HK-2 (cell line): ENCODE measurements at regions not wholly inside any gene's neighbourhood (a gene's known extent, or its start where the extent isn't known, plus 50 kb on each side); places are given as distances from the start of the nearest gene placed in this dataset.

ENCODE experiments used
- DNase-seq: peaks from one replicate; pipeline ENCODE4 v3.0.0-alpha.2; 2018; ENCODE audit not compliant: unreplicated experiment

DNA sequence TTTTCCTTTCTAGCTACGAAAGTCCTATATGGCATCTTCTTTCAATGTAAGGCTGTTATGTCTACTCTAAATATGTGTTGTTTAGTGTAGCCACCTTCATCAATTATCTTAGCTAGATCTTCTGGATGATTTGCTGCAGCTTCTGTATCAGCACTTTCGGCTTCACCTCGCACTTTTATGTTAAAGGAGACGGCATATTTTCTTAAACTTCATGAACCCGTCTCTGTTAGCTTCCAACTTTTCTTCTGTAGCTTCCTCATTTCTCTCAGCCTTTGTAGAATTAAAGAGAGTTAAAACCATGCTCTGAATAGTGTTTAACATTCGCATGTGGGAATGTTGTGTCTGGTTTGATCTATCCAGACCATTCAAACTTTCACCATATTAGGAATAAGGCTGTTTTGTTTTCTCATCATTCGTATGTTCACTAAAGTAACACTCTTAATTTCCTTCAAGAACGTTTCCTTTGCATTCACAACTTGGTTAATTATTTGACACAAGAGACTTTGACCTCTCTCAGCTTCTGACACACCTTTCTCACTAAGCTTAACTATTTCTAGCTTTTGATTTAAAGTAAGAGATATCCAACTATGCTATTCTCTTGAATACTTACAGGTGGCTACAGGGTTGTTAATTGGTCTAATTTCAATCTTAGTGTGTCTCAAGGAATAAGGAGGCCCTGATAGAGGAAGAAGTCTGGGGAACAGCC lies 476.8 kb downstream of the GABRG1 start:
- DNase-seq: no peak

DNA sequence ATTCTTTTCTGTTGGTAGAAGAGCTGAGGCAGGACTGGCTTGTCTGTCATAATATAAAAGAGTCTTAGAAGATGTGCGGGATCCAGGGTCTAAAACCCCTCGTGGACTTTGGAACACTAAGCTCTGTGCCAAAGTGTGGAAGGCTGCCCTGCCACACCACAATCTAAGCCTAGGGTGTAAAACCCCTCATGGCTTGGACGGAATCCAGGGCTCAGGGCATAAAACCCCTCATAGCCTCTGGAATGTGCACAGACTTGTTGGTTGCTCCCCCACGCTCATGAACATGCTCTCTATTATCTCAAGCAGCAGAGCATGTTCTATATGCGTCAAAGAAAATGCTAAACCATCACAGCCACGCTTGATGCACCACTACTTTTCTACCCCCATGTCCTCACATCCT lies 483.6 kb downstream of the GABRG1 start:
- DNase-seq: no peak

DNA sequence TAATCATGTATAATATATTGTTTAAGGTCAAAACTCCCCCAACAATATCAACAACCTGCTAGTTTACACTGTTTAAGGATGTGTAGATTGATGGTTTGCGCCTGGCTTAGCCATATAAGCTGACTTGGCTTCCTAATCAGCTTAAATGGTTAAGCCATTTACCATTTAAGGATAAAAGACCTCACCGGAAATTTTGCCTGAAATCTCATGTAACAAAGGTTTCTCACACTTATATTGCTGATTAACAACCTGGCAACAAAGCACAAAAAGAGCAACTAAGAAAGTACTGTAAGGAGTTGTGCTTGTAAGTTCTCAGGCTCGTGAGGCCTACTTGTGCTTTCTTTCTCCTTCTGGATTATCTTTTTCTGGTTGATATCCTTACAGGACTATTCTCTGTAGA lies 485.2 kb downstream of the GABRG1 start:
- no peak for DNase-seq

DNA sequence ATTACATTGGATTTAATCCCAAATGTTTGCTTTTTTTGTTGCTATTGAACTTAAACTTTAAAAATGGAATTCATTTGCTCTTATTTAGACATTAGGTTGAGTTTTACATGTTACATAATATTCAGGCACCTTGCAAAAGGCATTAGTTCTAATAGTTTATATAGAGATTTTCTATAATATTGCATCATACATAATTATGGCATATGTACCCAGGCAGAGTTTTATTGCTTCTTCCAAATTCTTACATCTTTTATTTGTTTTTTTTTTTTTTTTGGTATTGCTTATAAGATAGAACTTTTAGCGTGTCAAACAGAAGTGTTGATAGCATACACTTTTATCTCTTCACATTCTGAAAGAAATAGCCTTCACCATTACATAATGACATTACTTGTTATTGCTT lies 487.7 kb downstream of the GABRG1 start:
- DNase-seq: no peak

DNA sequence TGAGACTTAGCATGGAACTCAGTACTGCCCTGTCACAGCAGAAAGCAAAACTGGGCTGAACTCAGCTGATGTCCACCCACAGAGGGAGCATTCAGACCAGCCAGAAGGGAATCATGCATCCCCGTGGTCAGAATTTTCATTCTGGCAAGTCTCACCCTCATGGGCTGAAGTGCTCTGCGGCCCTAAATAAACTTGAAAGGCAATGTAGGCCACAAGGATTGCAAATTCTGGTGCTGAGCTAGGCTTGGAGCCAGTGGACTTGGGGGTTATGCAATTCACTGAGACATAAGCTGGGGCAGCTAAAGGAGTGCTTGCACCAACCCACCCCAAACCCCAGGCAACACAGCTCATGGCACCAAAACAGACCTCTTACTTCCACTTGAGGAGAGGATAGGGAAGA lies 494.1 kb downstream of the GABRG1 start:
- DNase-seq: no peak

DNA sequence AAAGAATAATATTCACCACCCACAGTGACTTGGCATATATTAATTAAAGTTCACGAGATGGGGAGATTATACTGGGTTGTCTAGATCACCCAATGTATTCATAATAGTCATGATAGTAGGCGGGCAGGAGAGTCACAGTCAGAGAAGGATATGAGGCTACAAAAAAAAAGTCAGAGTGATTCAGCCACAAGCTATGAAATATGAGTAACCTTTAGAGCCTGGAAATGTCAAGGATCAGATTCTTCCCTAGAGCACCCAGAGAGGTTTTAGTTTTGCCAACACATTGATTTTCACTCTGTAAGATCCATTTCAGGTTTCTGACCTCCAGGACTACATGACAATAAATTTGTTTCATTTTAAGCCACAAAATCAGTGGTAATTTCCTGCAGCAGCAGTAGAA lies 501.9 kb downstream of the GABRG1 start:
- DNase-seq: peak; percentile 3

DNA sequence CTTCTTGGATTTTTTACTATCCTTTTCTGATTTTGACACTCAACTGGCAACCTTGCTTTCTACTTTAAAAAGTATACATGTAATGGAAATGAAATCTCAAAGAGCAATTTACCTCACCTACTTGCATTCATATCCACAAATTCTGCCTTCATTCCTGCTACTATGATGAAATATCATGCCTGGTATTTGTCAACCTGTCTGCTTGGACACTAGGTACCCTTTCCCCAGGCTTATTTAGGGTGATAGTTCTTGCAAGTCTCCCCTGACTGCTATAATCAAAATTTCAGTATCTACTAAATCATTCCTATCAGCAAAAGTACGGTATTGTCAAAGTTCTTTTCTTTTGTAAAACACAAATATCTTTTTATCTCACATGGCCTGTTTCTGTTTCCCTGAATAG lies 503.0 kb downstream of the GABRG1 start:
- DNase-seq: no peak

DNA sequence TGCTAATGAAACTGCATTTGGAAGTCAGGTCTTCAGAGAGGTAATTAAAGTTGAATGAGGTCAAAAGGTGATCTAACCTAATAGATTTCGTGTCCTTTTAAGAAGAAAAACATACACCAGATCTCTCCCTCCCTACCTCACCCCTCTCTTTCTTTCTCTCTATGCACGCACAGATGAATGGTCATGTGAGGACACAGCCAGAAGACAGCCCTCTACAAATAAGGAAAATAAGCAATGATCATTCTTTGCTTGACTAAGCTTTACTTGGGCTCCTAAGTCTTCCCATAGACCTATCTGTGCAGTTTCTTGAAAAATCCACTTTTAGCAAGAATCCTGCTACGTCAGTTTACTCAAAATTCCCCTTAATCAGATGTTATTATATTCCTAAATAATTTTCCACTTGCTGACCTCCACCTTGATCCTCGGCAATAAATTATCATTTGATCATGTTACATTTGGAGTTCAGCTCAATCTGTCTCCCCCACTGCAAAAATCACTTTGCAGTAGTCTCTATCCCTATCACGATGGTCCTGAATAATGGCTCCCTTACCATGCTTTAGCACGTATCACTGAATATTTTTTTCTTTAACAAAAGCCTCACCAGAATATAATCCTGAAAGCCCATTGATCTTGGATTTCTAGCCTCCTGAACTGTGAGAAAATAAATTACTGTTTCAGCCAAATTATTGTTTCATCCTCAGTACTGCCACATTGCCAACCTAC lies 527.3 kb downstream of the GABRG1 start:
- no peak for DNase-seq

DNA sequence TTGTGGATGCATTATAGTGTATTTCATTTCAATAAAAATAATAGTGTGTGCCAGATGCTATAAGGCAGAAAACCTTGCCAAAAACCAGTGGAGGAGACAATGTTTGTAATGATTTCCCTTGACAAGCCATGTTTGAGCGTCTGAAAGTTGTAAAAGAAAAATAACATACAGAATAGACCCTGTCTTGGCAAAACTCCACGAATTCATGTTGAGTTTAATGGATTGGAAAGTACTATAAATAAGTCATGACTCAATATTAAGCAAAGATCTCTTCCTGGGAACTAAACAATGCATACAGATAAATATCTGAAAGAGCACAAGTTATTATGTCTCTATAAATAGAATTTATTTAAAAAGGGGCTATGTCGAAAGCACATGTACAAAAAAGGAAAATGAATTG lies 543.5 kb downstream of the GABRG1 start:
- no peak for DNase-seq

DNA sequence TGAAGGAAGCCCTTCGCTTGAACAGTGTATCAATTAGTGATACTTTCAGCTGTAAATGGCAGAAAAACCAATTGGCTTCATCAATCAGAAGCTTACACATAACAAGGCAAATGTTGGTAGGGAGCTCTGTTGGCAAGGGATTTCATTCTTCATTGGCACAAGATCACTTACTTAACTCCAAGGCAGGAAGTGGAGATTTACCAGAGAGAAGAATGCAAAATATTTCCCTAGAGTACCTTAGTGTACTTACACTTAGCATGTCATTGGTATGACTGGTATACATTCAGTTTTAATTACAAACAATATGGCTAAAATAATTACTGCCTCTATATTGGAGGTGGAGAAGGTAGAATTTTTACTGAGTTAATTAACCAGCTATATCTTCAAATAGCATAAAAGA lies 545.0 kb downstream of the GABRG1 start:
- no peak for DNase-seq

DNA sequence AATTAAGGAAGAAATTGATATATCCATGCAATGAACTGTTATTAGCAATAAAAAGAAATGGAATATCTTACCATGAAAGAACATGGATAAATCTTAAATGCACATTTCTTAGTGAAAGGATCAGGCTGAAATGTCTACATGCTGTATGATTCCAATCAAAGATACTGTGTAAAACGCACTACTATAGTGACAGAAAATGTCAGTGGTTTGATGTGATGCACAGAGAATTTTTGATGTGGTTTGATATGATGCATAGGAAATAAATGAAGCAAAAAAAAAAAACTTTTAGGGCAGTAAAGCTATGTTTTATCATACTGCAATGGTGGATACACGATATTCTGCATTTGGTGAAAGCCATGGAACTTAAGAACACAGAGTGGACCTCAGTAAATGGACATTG lies 547.6 kb downstream of the GABRG1 start:
- no peak for DNase-seq

DNA sequence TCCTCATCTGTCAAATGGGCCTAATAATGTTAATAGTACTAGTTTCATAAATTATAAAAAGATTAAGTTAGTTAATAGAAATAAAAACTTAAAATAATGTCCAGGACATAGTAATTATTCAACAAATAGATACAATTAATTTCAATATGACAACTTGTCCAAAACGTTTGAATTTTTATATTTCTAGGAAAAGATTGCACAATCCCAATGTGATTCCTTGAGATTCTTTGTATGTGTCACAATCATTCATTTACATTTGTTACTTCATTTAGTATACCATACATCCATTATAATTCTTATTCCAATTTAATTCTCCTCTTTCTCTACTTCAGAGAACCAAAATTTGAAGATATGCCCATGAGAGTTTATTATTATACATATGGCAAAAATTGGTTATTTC lies 554.2 kb downstream of the GABRG1 start:
- no peak for DNase-seq

DNA sequence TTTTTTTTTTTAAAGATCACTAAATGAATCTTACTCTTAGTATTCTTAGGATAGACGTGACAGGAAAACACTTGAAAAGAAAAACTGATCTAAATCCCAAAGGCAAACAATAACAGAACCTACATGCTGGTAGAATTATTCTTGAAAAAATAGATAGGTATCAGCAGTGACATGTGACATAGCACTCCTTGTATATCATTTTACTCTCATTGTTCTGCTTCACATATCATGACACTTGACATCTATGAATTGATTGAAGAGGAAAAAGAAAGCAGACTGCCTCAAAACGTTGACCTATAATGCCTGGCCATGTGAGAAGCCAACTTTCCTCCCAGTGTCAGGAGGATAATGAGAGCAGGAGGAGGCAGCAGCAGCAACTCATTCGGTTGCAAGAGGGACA lies 555.2 kb downstream of the GABRG1 start:
- DNase-seq: no peak

DNA sequence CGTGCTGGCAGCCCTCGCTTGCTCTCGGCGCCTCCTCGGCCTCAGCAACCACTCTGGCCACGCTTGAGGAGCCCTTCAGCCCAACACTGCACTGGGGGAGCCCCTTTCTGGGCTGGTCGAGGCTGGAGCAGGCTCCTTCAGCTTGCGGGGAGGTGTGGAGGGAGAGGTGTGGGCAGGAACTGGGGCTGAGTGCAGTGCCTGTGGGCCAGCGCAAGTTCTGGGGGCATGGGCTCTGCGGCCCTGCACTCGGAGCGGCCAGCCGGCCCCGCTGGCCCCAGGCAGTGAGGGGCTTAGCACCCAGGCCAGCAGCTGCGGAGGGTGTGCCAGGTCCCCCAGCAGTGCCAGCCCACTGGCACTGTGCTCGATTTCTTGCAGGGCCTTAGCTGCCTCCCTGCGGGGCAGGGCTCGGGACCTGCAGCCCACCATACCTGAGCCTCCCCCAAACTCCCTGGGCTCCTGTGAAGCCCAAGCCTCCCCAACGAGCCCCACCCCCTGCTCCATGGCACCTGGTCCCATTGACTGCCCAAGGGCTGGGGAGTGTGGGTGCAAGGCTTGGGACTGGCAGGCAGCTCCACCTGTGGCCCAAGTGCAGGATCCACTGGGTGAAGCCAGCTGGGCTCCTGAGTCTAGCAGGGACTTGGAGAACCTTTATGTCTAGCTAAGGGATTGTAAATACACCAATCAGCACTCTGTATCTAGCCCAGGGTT lies 556.8 kb downstream of the GABRG1 start:
- no peak for DNase-seq

DNA sequence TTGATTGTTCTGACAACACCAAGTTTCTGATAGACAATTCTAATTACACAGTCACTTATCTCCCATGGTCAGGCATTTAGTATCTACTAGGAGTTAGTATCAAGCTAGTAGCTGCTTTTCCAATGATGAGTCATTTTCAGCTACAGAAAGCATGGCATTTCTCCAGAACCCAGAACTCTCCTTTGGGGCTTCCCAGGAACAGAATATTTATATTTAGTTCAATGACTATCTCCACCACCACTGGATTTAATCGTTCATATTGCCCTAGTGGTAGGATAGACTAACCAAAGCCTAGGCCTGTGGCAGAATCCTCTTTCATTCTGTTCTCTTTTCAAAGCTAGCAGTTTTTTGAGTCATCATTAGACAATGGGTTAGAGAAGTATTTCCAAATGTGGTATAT lies 569.4 kb downstream of the GABRG1 start:
- no peak for DNase-seq

DNA sequence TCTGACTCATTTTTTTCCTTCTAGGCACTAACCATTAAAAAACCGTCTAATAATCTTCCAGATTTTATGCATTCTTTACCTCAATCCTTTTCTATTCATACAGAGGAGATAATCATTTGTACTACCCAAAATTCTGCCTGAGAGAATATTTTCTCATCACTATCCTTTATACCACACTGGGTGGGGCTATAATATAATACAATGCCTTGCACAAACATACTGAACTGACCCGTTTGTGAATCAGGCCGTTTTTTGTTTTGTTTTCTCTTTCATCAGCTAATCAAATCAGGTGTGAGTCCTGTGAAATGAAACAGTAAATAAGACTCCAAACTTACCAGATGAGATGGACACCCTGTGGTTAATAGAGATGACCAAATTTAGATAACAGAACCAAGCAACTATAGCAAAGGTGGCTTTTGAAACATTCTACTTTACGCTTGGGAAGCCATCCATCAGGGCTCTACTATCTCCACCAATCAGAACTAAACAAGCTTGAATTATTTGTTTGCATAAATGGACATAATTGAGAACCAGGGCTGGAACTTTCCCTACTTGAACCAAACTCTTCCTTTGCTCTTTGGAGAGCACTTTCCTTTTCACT lies 573.0 kb downstream of the GABRG1 start:
- DNase-seq: no peak

DNA sequence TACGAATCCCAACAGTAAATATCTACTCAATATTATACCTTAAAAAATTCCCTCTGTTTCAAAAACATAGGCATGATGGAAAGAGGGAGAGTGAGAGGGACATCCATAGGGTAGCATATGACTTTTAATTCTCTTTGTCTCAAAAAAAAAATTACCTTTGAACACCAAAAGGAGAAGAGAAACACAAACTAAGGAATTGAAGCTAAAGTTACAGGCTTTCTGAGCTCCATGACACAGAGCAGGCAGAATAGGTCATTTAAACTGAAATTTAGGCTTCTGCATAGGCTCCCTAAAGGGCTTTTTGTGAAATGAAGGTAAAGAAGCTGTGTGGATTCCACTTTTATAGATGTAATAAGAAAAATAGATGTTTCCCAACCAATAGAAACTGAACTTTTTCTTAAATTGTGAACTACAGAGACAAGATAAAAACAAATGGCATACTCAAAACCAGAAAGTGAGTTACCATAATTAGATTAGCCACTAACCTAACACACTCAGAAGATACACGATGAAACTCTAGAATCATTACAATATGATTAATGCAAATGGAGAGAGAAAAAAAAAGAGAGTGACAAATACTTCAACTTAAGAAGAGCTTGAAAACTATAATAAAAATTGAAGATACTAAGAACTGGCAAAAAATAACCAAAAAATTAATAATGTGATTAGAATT lies 584.6 kb downstream of the GABRG1 start:
- DNase-seq: no peak

DNA sequence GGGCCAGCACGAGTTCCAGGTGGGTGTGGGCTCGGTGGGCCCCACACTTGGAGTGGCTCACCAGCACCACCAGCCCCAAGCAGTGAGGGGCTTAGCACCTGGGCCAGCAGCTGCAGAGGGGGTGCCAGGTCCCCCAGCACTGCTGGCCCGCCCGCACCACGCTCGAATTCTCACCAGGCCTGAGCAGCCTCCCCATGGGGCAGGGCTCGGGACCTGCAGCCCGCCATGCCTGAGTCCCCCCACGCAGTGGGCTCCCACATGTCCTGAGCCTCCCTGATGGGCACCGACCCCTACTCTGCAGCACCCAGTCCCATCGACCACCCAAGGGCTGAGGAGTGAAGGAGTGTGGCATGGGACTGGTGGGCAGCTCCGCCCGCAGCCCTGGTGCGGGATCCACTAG lies 593.4 kb downstream of the GABRG1 start:
- DNase-seq: no peak

DNA sequence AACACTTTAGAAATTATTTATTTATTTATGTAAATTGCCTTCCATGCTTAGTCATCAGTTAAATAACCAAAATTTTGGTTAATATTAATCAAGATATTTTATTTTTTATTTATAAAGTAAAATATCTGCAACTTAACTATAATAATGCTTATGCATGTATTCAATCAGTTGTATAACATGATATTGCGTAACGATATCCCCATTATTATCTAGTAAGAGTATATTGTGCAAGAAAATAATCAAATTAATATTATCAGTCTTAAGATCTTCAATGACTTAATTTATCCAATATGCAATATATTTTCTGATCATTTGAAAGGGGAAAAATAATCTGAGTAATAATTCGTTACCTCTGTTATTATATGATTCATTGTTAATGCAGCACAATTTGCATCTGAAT lies 596.7 kb downstream of the GABRG1 start:
- no peak for DNase-seq

DNA sequence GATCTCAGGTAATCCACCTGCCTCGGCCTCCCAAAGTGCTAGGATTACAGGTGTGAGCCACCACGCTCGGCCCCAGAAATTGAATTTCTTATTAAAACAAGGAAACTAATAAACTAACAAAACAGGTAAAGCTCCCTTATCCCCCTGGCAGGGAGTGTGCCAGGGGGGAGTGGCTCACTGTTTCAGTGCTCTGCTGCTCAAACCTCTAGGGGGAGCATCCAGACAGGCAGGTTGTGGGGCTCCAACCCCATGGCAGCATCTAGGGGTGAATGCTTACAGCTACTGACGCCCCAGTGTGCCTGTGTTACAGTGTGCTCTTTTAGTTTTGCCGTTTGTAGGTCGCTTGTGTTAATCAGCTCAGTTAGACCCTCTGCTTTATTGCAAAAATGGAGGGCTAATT lies 605.0 kb downstream of the GABRG1 start:
- no peak for DNase-seq

DNA sequence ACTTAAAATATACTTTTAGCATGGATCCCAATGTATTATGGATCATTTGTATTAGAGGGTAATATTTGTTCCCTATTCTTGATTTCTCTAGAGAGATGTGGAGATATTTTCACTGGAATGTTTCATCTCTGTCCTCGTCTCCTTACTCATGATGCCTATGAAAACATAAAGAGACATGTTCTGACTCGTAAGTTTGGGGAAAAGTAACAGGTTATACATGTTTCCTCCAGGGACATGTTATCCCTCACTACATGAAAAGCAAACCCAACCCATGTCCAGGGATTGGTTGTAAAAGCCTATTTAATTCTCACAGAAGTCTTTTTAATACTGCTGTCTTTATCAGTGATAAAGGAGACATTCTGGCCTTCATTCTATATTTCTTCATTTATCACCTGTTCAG lies 621.4 kb downstream of the GABRG1 start:
- no peak for DNase-seq

DNA sequence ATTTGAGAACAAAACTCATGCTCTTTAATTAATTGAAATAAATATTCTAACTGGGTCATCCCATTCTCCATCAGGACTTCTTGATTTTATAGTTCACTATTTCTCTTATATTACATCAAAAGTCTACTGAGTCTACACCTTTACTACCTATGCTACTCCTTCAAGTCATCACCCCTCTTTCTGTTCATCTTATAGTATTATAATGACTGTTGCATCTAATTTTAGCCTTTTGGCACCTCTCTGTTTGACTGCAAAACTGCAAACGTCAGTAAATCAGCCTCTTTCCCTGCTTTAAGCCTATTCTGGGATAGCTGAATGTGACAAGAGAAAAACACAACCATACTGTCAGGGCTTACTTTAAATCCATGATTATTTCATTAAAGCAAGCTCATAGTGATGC lies 639.1 kb downstream of the GABRG1 start:
- DNase-seq: no peak
